AG09309 (cell line): ENCODE measurements at regions not wholly inside any gene's neighbourhood (a gene's known extent, or its start where the extent isn't known, plus 50 kb on each side); places are given as distances from the start of the nearest gene placed in this dataset.
"Not testable (repeated sequence)": the region's sequence is repeated elsewhere in the genome, so short reads cannot be mapped to it uniquely, and the experiment has no call there.

Experiments
- DNase-seq: peaks from one replicate; pipeline ENCODE4 v3.0.0-alpha.2; 2010; ENCODE audit warnings: low read depth
- H3K4me3 ChIP-seq: 2 replicates; pipeline ENCODE4 v1.5.1; 2011; ENCODE audit warnings: mild to moderate bottlenecking, low read depth, low read length, moderate library complexity; ENCODE audit not compliant: control insufficient read depth
- CTCF ChIP-seq: IDR thresholded peaks from 2 replicates; pipeline ENCODE4 v1.5.1; 2011; ENCODE audit warnings: mild to moderate bottlenecking, low read depth, low read length, inconsistent platforms; ENCODE audit not compliant: insufficient read depth, control insufficient read depth; ENCODE audit errors: missing control alignments

- DNase-seq = no peak
- no peak for TF ChIP-seq CTCF
Measured at GRCh38 chr10:81479316-81479715, 395.7 kb upstream of the NRG3 start.

GRCh38 chr10:81496626-81497025 lies 378.4 kb upstream of the NRG3 start:
- no peak for DNase-seq
- no peak overlapping the region for H3K4me3 ChIP-seq
- TF ChIP-seq CTCF = no peak

More at GRCh38 chr10:81479316-81479715, 395.7 kb upstream of the NRG3 start:
- no peak overlapping the region for H3K4me3 ChIP-seq

- no peak for DNase-seq
- no peak for TF ChIP-seq CTCF
- H3K4me3 ChIP-seq = no peak overlapping the region
Measured at GRCh38 chr10:81498011-81498551, 376.9 kb upstream of the NRG3 start.

- no peak overlapping the region for H3K4me3 ChIP-seq
- no peak for TF ChIP-seq CTCF
- DNase-seq = no peak
Measured at GRCh38 chr10:81502677-81503359, 372.2 kb upstream of the NRG3 start.

- not testable (repeated sequence) for H3K4me3 ChIP-seq, DNase-seq
Measured at GRCh38 chr10:81505777-81506176, 369.2 kb upstream of the NRG3 start.

GRCh38 chr10:81514811-81515210 lies 360.2 kb upstream of the NRG3 start:
- H3K4me3 ChIP-seq = no peak overlapping the region
- no peak for TF ChIP-seq CTCF
- DNase-seq = no peak

GRCh38 chr10:81520688-81521087 lies 354.3 kb upstream of the NRG3 start:
- DNase-seq = no peak
- H3K4me3 ChIP-seq = no peak overlapping the region
- no peak for TF ChIP-seq CTCF
